ENCODE measurements at regions not wholly inside any gene's neighbourhood (a gene's known extent, or its start where the extent isn't known, plus 50 kb on each side); places are given as distances from the start of the nearest gene placed in this dataset.

DNA sequence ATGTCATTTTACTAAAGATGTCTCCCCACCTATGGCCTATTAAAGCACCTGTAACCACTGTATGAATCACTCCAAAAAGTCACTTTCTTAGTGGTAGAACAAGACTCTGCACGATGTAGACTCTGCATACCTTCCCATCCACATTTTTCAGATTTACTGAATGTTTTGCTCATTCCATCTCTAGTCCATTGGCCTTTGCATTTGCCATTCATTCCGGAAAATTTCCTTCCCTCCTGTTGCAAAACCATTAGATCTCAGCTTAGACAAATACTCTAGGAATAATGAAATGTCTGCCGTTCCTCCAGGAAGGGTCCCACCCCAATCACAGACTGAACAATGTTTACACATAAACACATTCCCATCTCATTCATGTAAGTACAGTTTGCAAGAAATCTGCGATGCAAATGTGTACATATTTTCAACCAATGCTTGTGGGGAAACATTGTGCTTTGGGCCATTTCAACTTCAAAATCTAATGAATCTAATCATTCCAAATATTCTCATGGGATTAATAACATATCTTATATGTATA is 146.3 kb upstream of the XYLT1 start (continued):
- TF ChIP-seq RELA (CRISPR knock-in tag; IDR thresholded peaks at IDR 0.05; ENCODE audit: borderline replicate concordance) (no peak), FOXJ3 (CRISPR knock-in tag; IDR thresholded peaks at IDR 0.05; ENCODE audit: borderline replicate concordance) (no peak)

DNA sequence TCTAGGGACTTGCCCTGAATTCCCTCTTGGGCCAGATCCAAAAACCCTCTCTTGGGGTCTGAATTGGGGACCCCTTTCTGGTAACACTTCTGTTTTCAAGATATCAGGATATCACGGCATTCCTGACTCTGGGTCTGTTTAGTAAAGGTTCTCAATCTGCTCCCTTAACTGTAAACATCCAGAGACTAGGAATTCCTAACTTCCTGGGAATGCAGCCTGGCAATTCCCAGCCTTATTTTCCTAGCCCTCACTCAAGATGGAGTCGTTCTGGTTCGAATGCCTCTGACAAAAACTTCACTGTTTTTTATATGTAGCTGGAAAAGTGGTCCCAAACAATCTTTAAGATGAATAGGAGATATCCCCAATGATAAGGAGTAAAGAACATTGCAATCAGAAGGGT is 141.6 kb upstream of the XYLT1 start:
- Mint-ChIP-seq H3K27ac (no peak overlapping the region), H3K4me1 (peaks cover 17% of the 10 kb centered on the region), H3K36me3 (no peaks in the 10 kb centered on the region), H3K27me3 (ENCODE audit: low read depth) (no peaks in the 10 kb centered on the region), H3K9me3 (no peaks in the 10 kb centered on the region), H3K4me3 (no peak overlapping the region)
- ATAC-seq, result no peak
- CTCF ChIA-PET, result no interaction called here
- TF ChIP-seq GRHL2 (CRISPR knock-in tag; IDR thresholded peaks at IDR 0.05; ENCODE audit: insufficient replicate concordance, severe bottlenecking), result no peak
- TF ChIP-seq, protein P1, sequence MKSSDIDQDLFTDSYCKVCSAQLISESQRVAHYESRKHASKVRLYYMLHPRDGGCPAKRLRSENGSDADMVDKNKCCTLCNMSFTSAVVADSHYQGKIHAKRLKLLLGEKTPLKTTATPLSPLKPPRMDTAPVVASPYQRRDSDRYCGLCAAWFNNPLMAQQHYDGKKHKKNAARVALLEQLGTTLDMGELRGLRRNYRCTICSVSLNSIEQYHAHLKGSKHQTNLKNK (CRISPR knock-in tag; IDR thresholded peaks at IDR 0.05), result no peak
- TF ChIP-seq NR2C2 (CRISPR knock-in tag; IDR thresholded peaks at IDR 0.05), result no peak
- no peak for TF ChIP-seq TEAD4 (CRISPR knock-in tag; IDR thresholded peaks at IDR 0.05)
- TF ChIP-seq, protein P2, sequence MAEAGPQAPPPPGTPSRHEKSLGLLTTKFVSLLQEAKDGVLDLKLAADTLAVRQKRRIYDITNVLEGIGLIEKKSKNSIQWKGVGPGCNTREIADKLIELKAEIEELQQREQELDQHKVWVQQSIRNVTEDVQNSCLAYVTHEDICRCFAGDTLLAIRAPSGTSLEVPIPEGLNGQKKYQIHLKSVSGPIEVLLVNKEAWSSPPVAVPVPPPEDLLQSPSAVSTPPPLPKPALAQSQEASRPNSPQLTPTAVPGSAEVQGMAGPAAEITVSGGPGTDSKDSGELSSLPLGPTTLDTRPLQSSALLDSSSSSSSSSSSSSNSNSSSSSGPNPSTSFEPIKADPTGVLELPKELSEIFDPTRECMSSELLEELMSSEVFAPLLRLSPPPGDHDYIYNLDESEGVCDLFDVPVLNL (CRISPR knock-in tag; IDR thresholded peaks at IDR 0.05; ENCODE audit: borderline replicate concordance, low read depth), result no peak
- TF ChIP-seq ZNF138 (CRISPR knock-in tag; conservative IDR thresholded peaks at IDR 0.05), result no peak
- TF ChIP-seq ZNF396 (CRISPR knock-in tag; IDR thresholded peaks at IDR 0.05; ENCODE audit: borderline replicate concordance), result no peak
- no peak for TF ChIP-seq FOXJ3 (CRISPR knock-in tag; IDR thresholded peaks at IDR 0.05; ENCODE audit: borderline replicate concordance)
- TF ChIP-seq, protein P3, sequence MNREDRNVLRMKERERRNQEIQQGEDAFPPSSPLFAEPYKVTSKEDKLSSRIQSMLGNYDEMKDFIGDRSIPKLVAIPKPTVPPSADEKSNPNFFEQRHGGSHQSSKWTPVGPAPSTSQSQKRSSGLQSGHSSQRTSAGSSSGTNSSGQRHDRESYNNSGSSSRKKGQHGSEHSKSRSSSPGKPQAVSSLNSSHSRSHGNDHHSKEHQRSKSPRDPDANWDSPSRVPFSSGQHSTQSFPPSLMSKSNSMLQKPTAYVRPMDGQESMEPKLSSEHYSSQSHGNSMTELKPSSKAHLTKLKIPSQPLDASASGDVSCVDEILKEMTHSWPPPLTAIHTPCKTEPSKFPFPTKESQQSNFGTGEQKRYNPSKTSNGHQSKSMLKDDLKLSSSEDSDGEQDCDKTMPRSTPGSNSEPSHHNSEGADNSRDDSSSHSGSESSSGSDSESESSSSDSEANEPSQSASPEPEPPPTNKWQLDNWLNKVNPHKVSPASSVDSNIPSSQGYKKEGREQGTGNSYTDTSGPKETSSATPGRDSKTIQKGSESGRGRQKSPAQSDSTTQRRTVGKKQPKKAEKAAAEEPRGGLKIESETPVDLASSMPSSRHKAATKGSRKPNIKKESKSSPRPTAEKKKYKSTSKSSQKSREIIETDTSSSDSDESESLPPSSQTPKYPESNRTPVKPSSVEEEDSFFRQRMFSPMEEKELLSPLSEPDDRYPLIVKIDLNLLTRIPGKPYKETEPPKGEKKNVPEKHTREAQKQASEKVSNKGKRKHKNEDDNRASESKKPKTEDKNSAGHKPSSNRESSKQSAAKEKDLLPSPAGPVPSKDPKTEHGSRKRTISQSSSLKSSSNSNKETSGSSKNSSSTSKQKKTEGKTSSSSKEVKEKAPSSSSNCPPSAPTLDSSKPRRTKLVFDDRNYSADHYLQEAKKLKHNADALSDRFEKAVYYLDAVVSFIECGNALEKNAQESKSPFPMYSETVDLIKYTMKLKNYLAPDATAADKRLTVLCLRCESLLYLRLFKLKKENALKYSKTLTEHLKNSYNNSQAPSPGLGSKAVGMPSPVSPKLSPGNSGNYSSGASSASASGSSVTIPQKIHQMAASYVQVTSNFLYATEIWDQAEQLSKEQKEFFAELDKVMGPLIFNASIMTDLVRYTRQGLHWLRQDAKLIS (CRISPR knock-in tag; IDR thresholded peaks at IDR 0.05; ENCODE audit: borderline replicate concordance), result no peak
- no peak for TF ChIP-seq SMAD4 (CRISPR knock-in tag; IDR thresholded peaks at IDR 0.05)
- TF ChIP-seq, protein P4, sequence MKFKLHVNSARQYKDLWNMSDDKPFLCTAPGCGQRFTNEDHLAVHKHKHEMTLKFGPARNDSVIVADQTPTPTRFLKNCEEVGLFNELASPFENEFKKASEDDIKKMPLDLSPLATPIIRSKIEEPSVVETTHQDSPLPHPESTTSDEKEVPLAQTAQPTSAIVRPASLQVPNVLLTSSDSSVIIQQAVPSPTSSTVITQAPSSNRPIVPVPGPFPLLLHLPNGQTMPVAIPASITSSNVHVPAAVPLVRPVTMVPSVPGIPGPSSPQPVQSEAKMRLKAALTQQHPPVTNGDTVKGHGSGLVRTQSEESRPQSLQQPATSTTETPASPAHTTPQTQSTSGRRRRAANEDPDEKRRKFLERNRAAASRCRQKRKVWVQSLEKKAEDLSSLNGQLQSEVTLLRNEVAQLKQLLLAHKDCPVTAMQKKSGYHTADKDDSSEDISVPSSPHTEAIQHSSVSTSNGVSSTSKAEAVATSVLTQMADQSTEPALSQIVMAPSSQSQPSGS (CRISPR knock-in tag; IDR thresholded peaks at IDR 0.05; ENCODE audit: borderline replicate concordance, low read depth), result no peak
- no peak for TF ChIP-seq ZNF263 (CRISPR knock-in tag; IDR thresholded peaks at IDR 0.05; ENCODE audit: low read depth)
- TF ChIP-seq ZNF232 (CRISPR knock-in tag; IDR thresholded peaks at IDR 0.05), result no peak
- no peak for TF ChIP-seq ZNF317 (CRISPR knock-in tag; IDR thresholded peaks at IDR 0.05; ENCODE audit: borderline replicate concordance, low read depth)
- TF ChIP-seq, protein P5, sequence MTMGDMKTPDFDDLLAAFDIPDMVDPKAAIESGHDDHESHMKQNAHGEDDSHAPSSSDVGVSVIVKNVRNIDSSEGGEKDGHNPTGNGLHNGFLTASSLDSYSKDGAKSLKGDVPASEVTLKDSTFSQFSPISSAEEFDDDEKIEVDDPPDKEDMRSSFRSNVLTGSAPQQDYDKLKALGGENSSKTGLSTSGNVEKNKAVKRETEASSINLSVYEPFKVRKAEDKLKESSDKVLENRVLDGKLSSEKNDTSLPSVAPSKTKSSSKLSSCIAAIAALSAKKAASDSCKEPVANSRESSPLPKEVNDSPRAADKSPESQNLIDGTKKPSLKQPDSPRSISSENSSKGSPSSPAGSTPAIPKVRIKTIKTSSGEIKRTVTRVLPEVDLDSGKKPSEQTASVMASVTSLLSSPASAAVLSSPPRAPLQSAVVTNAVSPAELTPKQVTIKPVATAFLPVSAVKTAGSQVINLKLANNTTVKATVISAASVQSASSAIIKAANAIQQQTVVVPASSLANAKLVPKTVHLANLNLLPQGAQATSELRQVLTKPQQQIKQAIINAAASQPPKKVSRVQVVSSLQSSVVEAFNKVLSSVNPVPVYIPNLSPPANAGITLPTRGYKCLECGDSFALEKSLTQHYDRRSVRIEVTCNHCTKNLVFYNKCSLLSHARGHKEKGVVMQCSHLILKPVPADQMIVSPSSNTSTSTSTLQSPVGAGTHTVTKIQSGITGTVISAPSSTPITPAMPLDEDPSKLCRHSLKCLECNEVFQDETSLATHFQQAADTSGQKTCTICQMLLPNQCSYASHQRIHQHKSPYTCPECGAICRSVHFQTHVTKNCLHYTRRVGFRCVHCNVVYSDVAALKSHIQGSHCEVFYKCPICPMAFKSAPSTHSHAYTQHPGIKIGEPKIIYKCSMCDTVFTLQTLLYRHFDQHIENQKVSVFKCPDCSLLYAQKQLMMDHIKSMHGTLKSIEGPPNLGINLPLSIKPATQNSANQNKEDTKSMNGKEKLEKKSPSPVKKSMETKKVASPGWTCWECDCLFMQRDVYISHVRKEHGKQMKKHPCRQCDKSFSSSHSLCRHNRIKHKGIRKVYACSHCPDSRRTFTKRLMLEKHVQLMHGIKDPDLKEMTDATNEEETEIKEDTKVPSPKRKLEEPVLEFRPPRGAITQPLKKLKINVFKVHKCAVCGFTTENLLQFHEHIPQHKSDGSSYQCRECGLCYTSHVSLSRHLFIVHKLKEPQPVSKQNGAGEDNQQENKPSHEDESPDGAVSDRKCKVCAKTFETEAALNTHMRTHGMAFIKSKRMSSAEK (CRISPR knock-in tag; IDR thresholded peaks at IDR 0.05; ENCODE audit: borderline replicate concordance), result no peak
- no peak for TF ChIP-seq NR1H2 (CRISPR knock-in tag; IDR thresholded peaks at IDR 0.05)
- no peak for TF ChIP-seq ZNF423 (CRISPR knock-in tag; IDR thresholded peaks at IDR 0.05)
- TF ChIP-seq, protein P6, sequence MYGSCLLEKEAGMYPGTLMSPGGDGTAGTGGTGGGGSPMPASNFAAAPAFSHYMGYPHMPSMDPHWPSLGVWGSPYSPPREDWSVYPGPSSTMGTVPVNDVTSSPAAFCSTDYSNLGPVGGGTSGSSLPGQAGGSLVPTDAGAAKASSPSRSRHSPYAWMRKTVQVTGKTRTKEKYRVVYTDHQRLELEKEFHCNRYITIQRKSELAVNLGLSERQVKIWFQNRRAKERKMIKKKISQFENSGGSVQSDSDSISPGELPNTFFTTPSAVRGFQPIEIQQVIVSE (CRISPR knock-in tag; IDR thresholded peaks at IDR 0.05; ENCODE audit: borderline replicate concordance), result no peak
- no peak for TF ChIP-seq TP53 (CRISPR knock-in tag; IDR thresholded peaks at IDR 0.05)
- POLR2A ChIA-PET, result no interaction called here
- DNase-seq (ENCODE audit: low spot score), result no peak

All from WTC11 (cell line).